ENCODE measurements at regions not wholly inside any gene's neighbourhood (a gene's known extent, or its start where the extent isn't known, plus 50 kb on each side); places are given as distances from the start of the nearest gene placed in this dataset.

GRCh38 chr3:106673926-106674569 is 703.2 kb upstream of the CCDC54 start:
- TF ChIP-seq CTCF (IDR thresholded peaks at IDR 0.05): no peak
- TF ChIP-seq POLR2A (IDR thresholded peaks at IDR 0.05): no peak
